GM12872 (cell line): ENCODE measurements at regions not wholly inside any gene's neighbourhood (a gene's known extent, or its start where the extent isn't known, plus 50 kb on each side); places are given as distances from the start of the nearest gene placed in this dataset.

Source experiments
- TF ChIP-seq, protein P1 (sequence below): IDR thresholded peaks from 3 replicates; pipeline ENCODE4 v1.5.1; 2011; ENCODE audit warnings: low read depth, mild to moderate bottlenecking, low read length, moderate library complexity; ENCODE audit not compliant: insufficient read depth

GRCh38 chr14:97977651-97978261 lies 1180.6 kb downstream of the VRK1 start:
- TF ChIP-seq, protein P1, sequence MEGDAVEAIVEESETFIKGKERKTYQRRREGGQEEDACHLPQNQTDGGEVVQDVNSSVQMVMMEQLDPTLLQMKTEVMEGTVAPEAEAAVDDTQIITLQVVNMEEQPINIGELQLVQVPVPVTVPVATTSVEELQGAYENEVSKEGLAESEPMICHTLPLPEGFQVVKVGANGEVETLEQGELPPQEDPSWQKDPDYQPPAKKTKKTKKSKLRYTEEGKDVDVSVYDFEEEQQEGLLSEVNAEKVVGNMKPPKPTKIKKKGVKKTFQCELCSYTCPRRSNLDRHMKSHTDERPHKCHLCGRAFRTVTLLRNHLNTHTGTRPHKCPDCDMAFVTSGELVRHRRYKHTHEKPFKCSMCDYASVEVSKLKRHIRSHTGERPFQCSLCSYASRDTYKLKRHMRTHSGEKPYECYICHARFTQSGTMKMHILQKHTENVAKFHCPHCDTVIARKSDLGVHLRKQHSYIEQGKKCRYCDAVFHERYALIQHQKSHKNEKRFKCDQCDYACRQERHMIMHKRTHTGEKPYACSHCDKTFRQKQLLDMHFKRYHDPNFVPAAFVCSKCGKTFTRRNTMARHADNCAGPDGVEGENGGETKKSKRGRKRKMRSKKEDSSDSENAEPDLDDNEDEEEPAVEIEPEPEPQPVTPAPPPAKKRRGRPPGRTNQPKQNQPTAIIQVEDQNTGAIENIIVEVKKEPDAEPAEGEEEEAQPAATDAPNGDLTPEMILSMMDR, result no peak

- TF ChIP-seq, protein P1, result no peak
These were observed 1181.2 kb downstream of the VRK1 start for GRCh38 chr14:97978341-97978740.

- TF ChIP-seq, protein P1, result no peak
These were observed 1196.4 kb downstream of the VRK1 start for GRCh38 chr14:97993508-97994019.

GRCh38 chr14:97994020-97994531 lies 1196.9 kb downstream of the VRK1 start:
- TF ChIP-seq, protein P1, result no peak

GRCh38 chr14:97995038-97995437 lies 1197.9 kb downstream of the VRK1 start:
- TF ChIP-seq, protein P1, result no peak

DNA sequence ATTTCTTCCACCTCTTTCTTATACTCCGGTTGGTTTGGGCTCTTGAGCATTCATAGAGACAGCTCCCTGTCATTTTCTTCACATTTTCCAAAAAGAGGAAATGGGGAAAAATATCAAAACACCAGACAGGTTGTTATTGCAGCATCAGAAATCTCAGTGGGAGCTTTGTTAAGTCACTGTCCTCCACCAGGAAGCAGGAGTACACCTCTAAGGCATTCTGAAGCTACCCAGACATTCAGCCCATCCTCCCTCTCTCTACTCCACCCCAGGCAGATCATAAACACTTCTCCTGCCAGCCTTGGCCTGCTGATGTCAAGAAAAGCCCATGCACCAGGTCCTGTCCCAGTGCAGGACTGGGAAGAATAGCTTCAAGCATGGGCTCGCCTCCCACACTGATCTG lies 1198.3 kb downstream of the VRK1 start:
- TF ChIP-seq, protein P1, result no peak

GRCh38 chr14:98006008-98006407 lies 1208.8 kb downstream of the VRK1 start:
- TF ChIP-seq, protein P1, result no peak
